Activated naive CD4-positive, alpha-beta T cell treated with anti-CD3 and anti-CD28 coated beads for 36 hours (primary cell): ENCODE measurements at regions not wholly inside any gene's neighbourhood (a gene's known extent, or its start where the extent isn't known, plus 50 kb on each side); places are given as distances from the start of the nearest gene placed in this dataset.
"Not testable (repeated sequence)": the region's sequence is repeated elsewhere in the genome, so short reads cannot be mapped to it uniquely, and the experiment has no call there.

Experiments used
- CTCF ChIA-PET: fragments of 350-600 bp; sonication (Branson Sonifier 250); formaldehyde crosslinking; loops from one replicate; lab custom pipeline; 2021; ENCODE audit warnings: antibody characterized with exemption; lab: Charles Lee
- DNase-seq: peaks from one replicate; pipeline ENCODE4 v3.0.0-alpha.2; 2020
- H3K27ac Mint-ChIP-seq: one replicate; pipeline ENCODE4 v1.8.0; 2021; ENCODE audit warnings: mild to moderate bottlenecking, mixed read lengths
- H3K27me3 Mint-ChIP-seq: one replicate; pipeline ENCODE4 v1.8.0; 2021; ENCODE audit warnings: low read depth, mixed read lengths
- H3K36me3 Mint-ChIP-seq: one replicate; pipeline ENCODE4 v1.8.0; 2021; ENCODE audit warnings: low read depth, mixed read lengths
- H3K4me1 Mint-ChIP-seq: one replicate; pipeline ENCODE4 v1.8.0; 2021; ENCODE audit warnings: low read depth, mixed read lengths
- H3K4me3 Mint-ChIP-seq: one replicate; pipeline ENCODE4 v1.8.0; 2021; ENCODE audit warnings: mild to moderate bottlenecking, moderate library complexity, mixed read lengths
- H3K9me3 Mint-ChIP-seq: one replicate; pipeline ENCODE4 v1.8.0; 2021; ENCODE audit warnings: mixed read lengths
- intact Hi-C: fragments of 100-400 bp; cut with micrococcal nuclease; formaldehyde crosslinking; loops from one replicate; pipeline ENCODE4 v1.15.1; 2023

DNA sequence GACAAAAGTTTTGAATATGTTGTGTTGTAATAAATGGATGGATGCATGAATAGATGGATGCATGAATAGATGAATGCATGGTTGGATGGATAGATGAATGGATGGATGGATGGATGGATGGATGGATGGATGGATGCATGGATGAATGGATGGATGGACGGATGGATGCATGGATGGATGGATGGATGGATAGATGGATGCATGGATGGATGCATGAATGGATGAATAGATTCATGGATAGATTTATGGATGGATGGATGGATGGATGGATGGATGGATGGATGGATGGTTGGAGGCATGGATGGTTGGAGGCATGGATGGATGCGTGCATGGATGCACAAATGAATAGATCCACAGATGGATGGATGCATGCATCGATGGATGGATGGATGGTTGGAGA is 623.2 kb upstream of the B3GAT1 start:
- H3K4me3 Mint-ChIP-seq: no peak overlapping the region
- intact Hi-C loops: no loop called here
- CTCF ChIA-PET: no interaction called here
- DNase-seq: no peak
- no peak overlapping the region for H3K27ac Mint-ChIP-seq
- H3K4me1 Mint-ChIP-seq: no peaks in the 10 kb centered on the region
- H3K36me3 Mint-ChIP-seq: no peaks in the 10 kb centered on the region
- H3K27me3 Mint-ChIP-seq: peaks cover 19% of the 10 kb centered on the region
- peaks cover 2% of the 10 kb centered on the region for H3K9me3 Mint-ChIP-seq

DNA sequence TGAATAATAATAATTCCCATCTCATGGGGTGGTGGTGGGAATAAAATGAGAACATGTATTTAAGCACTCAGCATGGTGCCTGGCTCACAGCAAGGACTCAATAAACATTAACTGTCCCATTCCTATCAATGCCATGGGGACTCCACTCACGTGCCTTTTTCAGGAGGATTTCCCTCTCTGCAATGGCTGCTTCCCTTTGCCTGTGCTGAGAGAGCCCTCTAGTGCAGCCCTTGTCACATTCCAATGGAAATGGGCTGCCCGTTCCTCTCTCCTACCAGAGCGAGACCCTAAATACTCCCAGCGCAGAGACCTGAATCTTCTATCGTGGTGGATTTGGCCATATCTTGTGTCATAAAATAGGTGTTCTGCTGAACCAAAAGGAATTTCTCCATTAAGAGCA is 621.5 kb upstream of the B3GAT1 start:
- DNase-seq: no peak
- Mint-ChIP-seq H3K9me3 (peaks cover 2% of the 10 kb centered on the region), H3K4me3 (no peak overlapping the region), H3K27ac (no peak overlapping the region), H3K36me3 (no peaks in the 10 kb centered on the region), H3K27me3 (peaks cover 19% of the 10 kb centered on the region), H3K4me1 (no peaks in the 10 kb centered on the region)
- intact Hi-C loops: no loop called here
- CTCF ChIA-PET: no interaction called here

- DNase-seq: no peak
- intact Hi-C loops: no loop called here
- Mint-ChIP-seq H3K4me1 (no peaks in the 10 kb centered on the region), H3K4me3 (no peak overlapping the region), H3K36me3 (no peaks in the 10 kb centered on the region), H3K9me3 (peaks cover 2% of the 10 kb centered on the region), H3K27ac (no peak overlapping the region), H3K27me3 (peaks cover 24% of the 10 kb centered on the region)
- CTCF ChIA-PET: no interaction called here
Measured at GRCh38 chr11:135031205-135031989, 619.4 kb upstream of the B3GAT1 start.

- H3K4me1 Mint-ChIP-seq: no peaks in the 10 kb centered on the region
- intact Hi-C loops: no loop called here
- H3K27ac Mint-ChIP-seq: no peak overlapping the region
Measured at GRCh38 chr11:135027461-135027860, 615.4 kb upstream of the B3GAT1 start.

GRCh38 chr11:135023499-135023898 is 611.5 kb upstream of the B3GAT1 start:
- CTCF ChIA-PET: no interaction called here
- Mint-ChIP-seq H3K4me3 (no peak overlapping the region), H3K9me3 (no peaks in the 10 kb centered on the region), H3K4me1 (no peaks in the 10 kb centered on the region), H3K27me3 (peaks cover 6% of the 10 kb centered on the region), H3K36me3 (no peaks in the 10 kb centered on the region), H3K27ac (no peak overlapping the region)
- intact Hi-C loops: no loop called here
- DNase-seq: no peak

More at GRCh38 chr11:135027461-135027860, 615.4 kb upstream of the B3GAT1 start:
- Mint-ChIP-seq H3K9me3 (no peaks in the 10 kb centered on the region), H3K36me3 (no peaks in the 10 kb centered on the region), H3K27me3 (peaks cover 11% of the 10 kb centered on the region), H3K4me3 (no peak overlapping the region)
- CTCF ChIA-PET: interaction anchor here (0.6 kb wide), 1 partner anchor 85 kb away, joined by 5 read pairs; no protein-coding TSS in a partner anchor
- DNase-seq: peak; percentile 52

DNA sequence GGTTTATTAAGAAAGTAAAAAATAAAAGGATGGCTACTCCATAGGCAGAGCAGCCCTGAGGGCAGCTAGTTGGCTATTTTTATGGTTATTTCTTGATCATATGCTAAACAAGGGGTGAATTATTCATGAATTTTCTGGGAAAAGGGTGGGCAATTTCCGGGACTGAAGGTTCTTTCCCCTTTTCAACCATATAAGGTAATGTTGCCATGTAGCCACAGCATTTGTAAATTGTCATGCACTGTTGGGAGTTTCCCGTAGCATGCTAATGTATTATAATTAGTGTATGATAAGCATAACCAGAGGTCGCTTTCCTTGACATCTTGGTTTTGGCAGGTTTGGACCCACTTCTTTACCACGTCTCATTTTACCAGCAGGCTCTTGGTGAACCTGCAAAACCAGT is 610.4 kb upstream of the B3GAT1 start:
- CTCF ChIA-PET: no interaction called here
- no peaks in the 10 kb centered on the region for H3K36me3 Mint-ChIP-seq

GRCh38 chr11:135019899-135020298 is 607.9 kb upstream of the B3GAT1 start:
- Mint-ChIP-seq H3K27me3 (peaks cover 6% of the 10 kb centered on the region), H3K4me1 (no peaks in the 10 kb centered on the region), H3K27ac (no peak overlapping the region), H3K9me3 (no peaks in the 10 kb centered on the region), H3K36me3 (no peaks in the 10 kb centered on the region), H3K4me3 (no peak overlapping the region)
- DNase-seq: no peak
- intact Hi-C loops: no loop called here
- CTCF ChIA-PET: no interaction called here

More for the DNA sequence above, 610.4 kb upstream of the B3GAT1 start:
- Mint-ChIP-seq H3K9me3 (no peaks in the 10 kb centered on the region), H3K4me1 (no peaks in the 10 kb centered on the region), H3K4me3 (no peak overlapping the region), H3K27ac (no peak overlapping the region), H3K27me3 (peaks cover 6% of the 10 kb centered on the region)
- intact Hi-C loops: no loop called here
- no peak for DNase-seq

GRCh38 chr11:135019343-135019871 is 607.4 kb upstream of the B3GAT1 start:
- Mint-ChIP-seq H3K36me3 (no peaks in the 10 kb centered on the region), H3K4me3 (no peak overlapping the region), H3K4me1 (no peaks in the 10 kb centered on the region), H3K27ac (no peak overlapping the region), H3K9me3 (no peaks in the 10 kb centered on the region), H3K27me3 (peaks cover 9% of the 10 kb centered on the region)
- CTCF ChIA-PET: no interaction called here
- no peak for DNase-seq
- intact Hi-C loops: no loop called here

DNA sequence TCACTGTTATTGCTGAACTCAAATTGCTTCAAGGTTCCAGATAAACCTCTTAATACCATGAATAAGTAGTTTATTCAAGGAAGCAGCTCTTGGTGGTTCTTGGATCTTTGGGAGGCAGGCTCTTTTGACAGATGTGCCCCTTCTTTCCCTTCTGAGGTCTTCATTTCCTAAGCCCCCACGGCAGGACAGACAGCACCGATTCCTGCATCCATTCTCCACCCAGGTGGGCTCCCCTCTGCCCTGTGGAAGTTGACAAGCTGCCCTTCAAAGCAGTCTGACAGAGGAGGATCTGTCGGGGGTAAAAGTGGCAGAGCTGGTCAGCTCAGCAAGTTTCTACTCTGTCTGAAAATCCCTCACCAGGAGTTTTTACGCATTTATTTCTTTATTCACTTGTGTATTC is 605.3 kb upstream of the B3GAT1 start:
- peaks cover 21% of the 10 kb centered on the region for H3K27me3 Mint-ChIP-seq

GRCh38 chr11:135015966-135016365 is 603.9 kb upstream of the B3GAT1 start:
- intact Hi-C loops: no loop called here
- Mint-ChIP-seq H3K36me3 (no peaks in the 10 kb centered on the region), H3K27me3 (peaks cover 27% of the 10 kb centered on the region), H3K9me3 (peaks cover 7% of the 10 kb centered on the region), H3K27ac (no peak overlapping the region), H3K4me1 (no peaks in the 10 kb centered on the region), H3K4me3 (no peak overlapping the region)
- DNase-seq: no peak
- CTCF ChIA-PET: no interaction called here

More for the DNA sequence above, 605.3 kb upstream of the B3GAT1 start:
- H3K27ac Mint-ChIP-seq: no peak overlapping the region
- intact Hi-C loops: no loop called here
- H3K36me3 Mint-ChIP-seq: no peaks in the 10 kb centered on the region
- no peak for DNase-seq
- H3K4me1 Mint-ChIP-seq: no peaks in the 10 kb centered on the region
- no peaks in the 10 kb centered on the region for H3K9me3 Mint-ChIP-seq
- CTCF ChIA-PET: no interaction called here
- H3K4me3 Mint-ChIP-seq: no peak overlapping the region

- H3K4me1 Mint-ChIP-seq, CTCF ChIA-PET, H3K9me3 Mint-ChIP-seq, H3K27ac Mint-ChIP-seq, intact Hi-C loops, H3K4me3 Mint-ChIP-seq, H3K36me3 Mint-ChIP-seq, DNase-seq: not testable (repeated sequence)
- H3K27me3 Mint-ChIP-seq: peaks cover 32% of the 10 kb centered on the region
Measured at GRCh38 chr11:135011313-135011712, 599.3 kb upstream of the B3GAT1 start.

DNA sequence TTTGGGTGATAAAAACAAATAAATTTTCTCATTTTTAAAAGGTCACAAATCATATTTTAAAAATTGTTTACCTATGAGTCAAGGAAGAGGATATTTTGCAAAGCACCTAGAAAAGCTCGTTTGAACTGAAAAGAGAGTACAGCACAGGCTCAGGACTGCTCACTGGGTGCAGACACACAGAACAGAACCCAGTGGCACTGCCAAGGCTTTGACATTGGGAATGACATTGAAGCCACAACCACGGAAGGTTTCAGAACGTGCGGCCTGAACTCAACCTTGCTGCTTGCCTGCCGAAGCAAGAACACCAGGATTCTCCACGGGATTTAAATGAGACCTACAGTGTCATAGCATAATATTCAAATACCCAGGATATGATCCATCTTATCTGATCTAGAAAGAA is 597.1 kb upstream of the B3GAT1 start:
- Mint-ChIP-seq H3K36me3 (no peaks in the 10 kb centered on the region), H3K9me3 (peaks cover 7% of the 10 kb centered on the region), H3K27ac (no peak overlapping the region), H3K4me3 (no peak overlapping the region), H3K27me3 (peaks cover 26% of the 10 kb centered on the region), H3K4me1 (no peaks in the 10 kb centered on the region)
- no peak for DNase-seq
- CTCF ChIA-PET: no interaction called here
- intact Hi-C loops: no loop called here

- CTCF ChIA-PET: no interaction called here
- intact Hi-C loops: no loop called here
- Mint-ChIP-seq H3K4me3 (no peak overlapping the region), H3K36me3 (no peaks in the 10 kb centered on the region), H3K9me3 (peaks cover 7% of the 10 kb centered on the region), H3K4me1 (no peaks in the 10 kb centered on the region), H3K27me3 (peaks cover 22% of the 10 kb centered on the region), H3K27ac (no peak overlapping the region)
- no peak for DNase-seq
Measured at GRCh38 chr11:135008412-135008811, 596.4 kb upstream of the B3GAT1 start.
